Muscle of leg (tissue), 3 donors: ENCODE measurements at regions not wholly inside any gene's neighbourhood (a gene's known extent, or its start where the extent isn't known, plus 50 kb on each side); places are given as distances from the start of the nearest gene placed in this dataset.
A peak's percentile ranks its signal among the peaks of the same experiment; 100 is the strongest.
"Not testable (repeated sequence)": the region's sequence is repeated elsewhere in the genome, so short reads cannot be mapped to it uniquely, and the experiment has no call there.

Experiments used
- DNase-seq: peaks from one replicate; pipeline ENCODE4 v3.0.0; 2013
- H3K27ac ChIP-seq: one replicate; pipeline ENCODE4 v1.5.1; 2013; ENCODE audit warnings: mild to moderate bottlenecking, low read length, control low read depth
- H3K27me3 ChIP-seq: one replicate; pipeline ENCODE4 v1.6.1; 2013; ENCODE audit warnings: low read length; ENCODE audit not compliant: control insufficient read depth, insufficient read depth
- H3K36me3 ChIP-seq: one replicate; pipeline ENCODE4 v1.6.1; 2013; ENCODE audit warnings: low read length; ENCODE audit not compliant: control insufficient read depth, insufficient read depth
- H3K4me1 ChIP-seq: one replicate; pipeline ENCODE4 v1.6.1; 2013; ENCODE audit warnings: low read length; ENCODE audit not compliant: control insufficient read depth, insufficient read depth
- H3K4me3 ChIP-seq: one replicate; pipeline ENCODE4 v1.5.1; 2013; ENCODE audit warnings: low read length, control low read depth
- H3K9me3 ChIP-seq: replicated peaks from 2 replicates; pipeline ENCODE4 v1.6.1; 2013; ENCODE audit warnings: low read depth, low read length; ENCODE audit not compliant: control insufficient read depth
- WGBS: methylation state at CpG from one replicate; pipeline ENCODE4 v1.1.5; 2013; ENCODE audit warnings: missing lambda C conversion rate; ENCODE audit not compliant: insufficient coverage; 5-methylcytosine and 5-hydroxymethylcytosine counted together

DNA sequence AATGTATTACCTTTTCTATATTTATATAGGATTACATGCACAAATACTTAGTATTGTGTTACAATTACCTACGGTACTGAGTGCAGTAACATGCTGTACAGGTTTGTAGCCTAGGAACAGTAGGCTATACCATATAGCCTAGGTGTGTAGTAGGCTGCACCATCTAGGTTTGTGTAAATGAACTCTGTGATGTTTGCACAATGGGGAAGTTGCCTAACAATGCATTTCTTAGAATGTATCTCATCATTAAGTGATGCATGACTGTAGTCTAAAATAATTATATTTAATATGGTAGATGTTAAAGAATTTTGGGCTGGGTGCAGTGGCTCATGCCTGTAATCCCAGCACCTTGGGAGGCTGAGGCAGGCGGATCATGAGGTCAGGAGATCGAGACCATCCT is 281.0 kb downstream of the KLF13 start:
- H3K4me3 ChIP-seq: no peak overlapping the region
- H3K36me3 ChIP-seq: no peaks in the 10 kb centered on the region
- DNase-seq: no peak
- H3K9me3 ChIP-seq: no peaks in the 10 kb centered on the region
- WGBS: no CpG with 5 or more reads among the region's 3 CpGs
- no peaks in the 10 kb centered on the region for H3K27me3 ChIP-seq
- H3K4me1 ChIP-seq: no peaks in the 10 kb centered on the region
- H3K27ac ChIP-seq: no peak overlapping the region

DNA sequence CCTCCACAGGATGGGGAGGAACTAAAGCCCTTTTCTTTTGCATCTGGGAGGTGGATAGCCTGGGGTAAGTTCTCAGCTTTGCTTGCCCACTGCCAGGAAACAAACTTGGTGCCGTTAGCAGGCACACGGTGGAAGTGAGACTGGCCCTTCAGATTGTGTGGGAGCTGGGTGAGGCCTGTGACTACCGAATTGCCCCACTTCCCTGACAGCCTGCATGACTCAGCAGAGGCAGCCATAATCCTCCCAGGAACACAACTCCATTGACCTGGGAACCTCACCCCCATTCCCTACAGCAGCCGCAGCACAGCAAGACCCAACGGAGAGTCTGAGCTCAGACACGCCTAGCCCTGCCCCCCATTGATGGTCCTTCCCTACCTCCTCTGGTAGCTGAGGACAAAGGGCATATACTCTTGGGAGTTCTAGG is 282.6 kb downstream of the KLF13 start:
- no peaks in the 10 kb centered on the region for H3K27me3 ChIP-seq
- WGBS: 94% methylated on average over 3 of the region's 6 CpGs

GRCh38 chr15:31609906-31610305 is 283.3 kb downstream of the KLF13 start:
- Histone ChIP-seq H3K4me1 (no peaks in the 10 kb centered on the region), H3K27me3 (no peaks in the 10 kb centered on the region), H3K27ac (no peak overlapping the region), H3K36me3 (no peaks in the 10 kb centered on the region), H3K4me3 (no peak overlapping the region), H3K9me3 (no peaks in the 10 kb centered on the region)
- DNase-seq: no peak
- no CpG with 5 or more reads among the region's 2 CpGs for WGBS

More for the DNA sequence above, 282.6 kb downstream of the KLF13 start:
- Histone ChIP-seq H3K4me3 (no peak overlapping the region), H3K9me3 (no peaks in the 10 kb centered on the region), H3K27ac (no peak overlapping the region), H3K36me3 (no peaks in the 10 kb centered on the region), H3K4me1 (no peaks in the 10 kb centered on the region)
- DNase-seq: no peak

GRCh38 chr15:31615643-31616415 is 289.2 kb downstream of the KLF13 start:
- Histone ChIP-seq H3K36me3 (no peaks in the 10 kb centered on the region), H3K4me1 (no peaks in the 10 kb centered on the region), H3K27ac (no peak overlapping the region), H3K4me3 (no peak overlapping the region), H3K27me3 (no peaks in the 10 kb centered on the region), H3K9me3 (no peaks in the 10 kb centered on the region)
- no peak for DNase-seq
- WGBS: 88% methylated on average over 3 of the region's 9 CpGs

- not testable (repeated sequence) for H3K4me3 ChIP-seq, H3K27me3 ChIP-seq, DNase-seq, H3K4me1 ChIP-seq, H3K9me3 ChIP-seq, H3K36me3 ChIP-seq, H3K27ac ChIP-seq
- WGBS: 86% methylated on average over 7 of the region's 11 CpGs
These were observed 296.7 kb downstream of the KLF13 start for GRCh38 chr15:31623297-31623696.

GRCh38 chr15:31624115-31624514 is 297.5 kb downstream of the KLF13 start:
- not testable (repeated sequence) for DNase-seq
- WGBS: no CpG with 5 or more reads among the region's 1 CpG

DNA sequence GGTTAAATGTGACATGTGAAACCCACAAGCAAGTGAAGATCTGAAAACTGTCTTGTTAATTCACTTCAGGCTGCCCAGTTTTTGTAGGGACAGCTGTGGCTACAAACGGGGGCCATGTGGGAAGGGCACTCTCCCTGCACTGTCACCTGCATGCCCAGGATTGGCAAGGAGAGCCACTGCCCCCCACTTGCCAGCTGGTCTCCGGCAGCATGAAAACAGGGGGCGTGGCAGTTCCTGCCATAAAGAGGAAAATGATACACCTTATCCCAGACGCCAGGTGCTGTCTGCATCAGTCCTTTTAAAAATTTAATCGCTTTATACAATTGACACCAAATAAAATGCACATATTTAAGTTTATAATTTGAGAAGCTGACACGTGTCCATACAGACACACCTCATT is 309.1 kb downstream of the KLF13 start:
- not testable (repeated sequence) for H3K9me3 ChIP-seq, H3K36me3 ChIP-seq, H3K27me3 ChIP-seq, H3K27ac ChIP-seq, DNase-seq, H3K4me3 ChIP-seq, H3K4me1 ChIP-seq
- 40% methylated on average over 2 of the region's 6 CpGs for WGBS

More at GRCh38 chr15:31624115-31624514, 297.5 kb downstream of the KLF13 start:
- H3K36me3 ChIP-seq, H3K27me3 ChIP-seq, H3K27ac ChIP-seq, H3K9me3 ChIP-seq, H3K4me1 ChIP-seq, H3K4me3 ChIP-seq: not testable (repeated sequence)

GRCh38 chr15:31636911-31637310 is 310.3 kb downstream of the KLF13 start:
- H3K4me1 ChIP-seq, H3K27ac ChIP-seq, H3K36me3 ChIP-seq, H3K9me3 ChIP-seq, H3K4me3 ChIP-seq, DNase-seq, H3K27me3 ChIP-seq: not testable (repeated sequence)
- no CpG with 5 or more reads among the region's 1 CpG for WGBS

DNA sequence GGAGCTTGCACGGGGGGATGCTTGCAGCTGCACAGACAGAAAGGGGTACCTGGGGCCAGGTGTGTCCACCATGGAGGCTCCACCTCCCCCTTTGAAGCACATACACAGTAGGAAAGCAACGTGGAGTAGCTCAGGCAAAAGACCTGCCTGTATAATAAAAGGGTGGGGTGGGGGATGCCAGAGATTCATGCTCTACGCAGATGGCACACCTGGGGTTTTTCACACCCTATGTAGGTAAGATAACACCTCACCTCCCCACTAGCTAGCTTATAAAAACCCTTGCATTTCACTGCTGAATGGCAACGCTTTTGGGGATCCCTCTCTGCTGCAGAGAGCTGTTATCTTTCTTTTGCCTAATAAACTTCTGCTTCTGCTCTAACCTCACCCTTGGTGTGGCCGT is 317.3 kb downstream of the KLF13 start:
- H3K36me3 ChIP-seq, H3K4me1 ChIP-seq, DNase-seq, H3K27me3 ChIP-seq, H3K4me3 ChIP-seq, H3K9me3 ChIP-seq, H3K27ac ChIP-seq: not testable (repeated sequence)
- no CpG with 5 or more reads among the region's 5 CpGs for WGBS

- WGBS: 47% methylated on average over 3 of the region's 3 CpGs
- H3K27ac ChIP-seq, H3K4me1 ChIP-seq, H3K9me3 ChIP-seq, H3K4me3 ChIP-seq, H3K36me3 ChIP-seq, DNase-seq, H3K27me3 ChIP-seq: not testable (repeated sequence)
These were observed 318.1 kb downstream of the KLF13 start for GRCh38 chr15:31644761-31645160.

DNA sequence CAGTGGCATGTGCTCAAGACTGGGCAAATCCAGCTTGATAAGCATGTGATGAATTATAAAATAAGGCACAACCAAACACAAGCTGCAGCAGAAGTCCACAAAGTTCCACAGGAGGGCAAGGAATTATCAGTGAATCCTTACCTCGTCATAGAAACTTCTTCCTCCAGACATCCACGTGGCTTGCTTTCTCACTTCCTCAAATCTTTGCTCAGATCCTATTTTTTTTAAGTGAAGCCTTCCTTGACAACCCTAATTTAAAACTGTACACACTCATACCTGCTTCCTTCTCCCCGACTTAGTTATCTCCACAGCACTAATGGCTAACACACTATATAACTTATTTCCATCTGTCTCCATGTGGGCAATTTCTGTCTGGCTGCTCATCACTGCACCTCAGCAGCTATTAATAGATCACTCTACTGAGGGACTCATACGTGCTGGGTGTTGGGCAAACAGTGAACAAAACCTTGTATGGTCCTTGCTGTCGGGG is 320.7 kb downstream of the KLF13 start:
- H3K9me3 ChIP-seq, H3K27ac ChIP-seq: not testable (repeated sequence)
- WGBS: 36% methylated on average over 3 of the region's 5 CpGs

More for the DNA sequence above, 320.7 kb downstream of the KLF13 start:
- H3K4me1 ChIP-seq, H3K27me3 ChIP-seq, H3K36me3 ChIP-seq, H3K4me3 ChIP-seq: not testable (repeated sequence)
- peak; percentile 7 for DNase-seq
